ENCODE measurements at regions not wholly inside any gene's neighbourhood (a gene's known extent, or its start where the extent isn't known, plus 50 kb on each side); places are given as distances from the start of the nearest gene placed in this dataset.

DNA sequence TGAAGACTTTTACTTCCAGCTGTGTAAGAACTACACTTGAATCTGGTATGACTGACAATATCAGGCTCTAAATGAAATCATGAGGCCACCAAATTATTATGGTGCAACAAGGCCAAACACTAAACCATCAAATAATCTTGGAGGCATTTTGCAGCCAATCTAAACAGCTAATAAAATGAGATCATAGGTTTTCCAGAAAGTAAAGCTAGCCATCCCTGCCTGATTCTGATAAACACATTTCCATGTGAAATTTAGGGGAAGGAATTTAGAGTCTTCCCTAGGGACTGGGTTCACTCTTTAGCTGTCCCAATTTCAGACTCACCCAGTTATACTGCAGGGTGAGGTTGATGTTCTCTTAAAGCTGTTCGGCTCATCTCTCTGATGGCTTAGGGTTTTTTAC is 190.3 kb upstream of the TMEM196 start:
- TF ChIP-seq POLR2A (IDR thresholded peaks at IDR 0.05) (no peak), POLR2AphosphoS5 (IDR thresholded peaks at IDR 0.05) (no peak)
- TF ChIP-seq, protein P1, sequence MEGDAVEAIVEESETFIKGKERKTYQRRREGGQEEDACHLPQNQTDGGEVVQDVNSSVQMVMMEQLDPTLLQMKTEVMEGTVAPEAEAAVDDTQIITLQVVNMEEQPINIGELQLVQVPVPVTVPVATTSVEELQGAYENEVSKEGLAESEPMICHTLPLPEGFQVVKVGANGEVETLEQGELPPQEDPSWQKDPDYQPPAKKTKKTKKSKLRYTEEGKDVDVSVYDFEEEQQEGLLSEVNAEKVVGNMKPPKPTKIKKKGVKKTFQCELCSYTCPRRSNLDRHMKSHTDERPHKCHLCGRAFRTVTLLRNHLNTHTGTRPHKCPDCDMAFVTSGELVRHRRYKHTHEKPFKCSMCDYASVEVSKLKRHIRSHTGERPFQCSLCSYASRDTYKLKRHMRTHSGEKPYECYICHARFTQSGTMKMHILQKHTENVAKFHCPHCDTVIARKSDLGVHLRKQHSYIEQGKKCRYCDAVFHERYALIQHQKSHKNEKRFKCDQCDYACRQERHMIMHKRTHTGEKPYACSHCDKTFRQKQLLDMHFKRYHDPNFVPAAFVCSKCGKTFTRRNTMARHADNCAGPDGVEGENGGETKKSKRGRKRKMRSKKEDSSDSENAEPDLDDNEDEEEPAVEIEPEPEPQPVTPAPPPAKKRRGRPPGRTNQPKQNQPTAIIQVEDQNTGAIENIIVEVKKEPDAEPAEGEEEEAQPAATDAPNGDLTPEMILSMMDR (IDR thresholded peaks at IDR 0.05) = no peak
